ENCODE measurements at regions not wholly inside any gene's neighbourhood (a gene's known extent, or its start where the extent isn't known, plus 50 kb on each side); places are given as distances from the start of the nearest gene placed in this dataset.

DNA sequence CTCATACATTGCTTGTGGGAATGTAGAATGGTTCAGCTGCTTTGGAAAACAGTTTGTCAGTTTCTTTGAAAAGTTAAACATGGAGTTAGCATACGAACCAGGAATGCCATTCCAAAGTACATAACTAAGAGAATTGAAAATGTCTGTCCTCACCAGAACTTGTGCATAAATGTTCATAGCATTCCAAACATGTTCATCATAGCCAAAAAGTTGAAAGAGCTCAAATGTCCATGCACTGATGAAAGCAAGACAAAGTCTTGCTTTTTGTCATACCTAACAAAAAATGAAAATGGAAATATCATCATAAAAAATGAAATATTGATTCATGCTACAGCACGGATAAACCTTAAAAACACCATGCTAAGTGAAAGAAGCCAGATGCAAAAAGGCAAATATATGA, 408.8 kb upstream of the UBE2E3 start:
- 73 to 80% methylated on average over 2 of the region's 2 CpGs for WGBS, 2 donors
- Histone ChIP-seq H3K36me3 (no peaks in the 10 kb centered on the region), H3K4me3 (no peak overlapping the region), H3K4me1 (peaks cover 0 to 6% (median 3%) of the 10 kb centered on the region in 4 donors), H3K27ac (no peak overlapping the region), H3K9me3 (no peaks in the 10 kb centered on the region), H3K27me3 (no peaks in the 10 kb centered on the region)
- DNase-seq = no peak
- TF ChIP-seq POLR2A (IDR thresholded peaks at IDR 0.05) = no peak
- intact Hi-C loops (cut with DNase I) = no loop called here

DNA sequence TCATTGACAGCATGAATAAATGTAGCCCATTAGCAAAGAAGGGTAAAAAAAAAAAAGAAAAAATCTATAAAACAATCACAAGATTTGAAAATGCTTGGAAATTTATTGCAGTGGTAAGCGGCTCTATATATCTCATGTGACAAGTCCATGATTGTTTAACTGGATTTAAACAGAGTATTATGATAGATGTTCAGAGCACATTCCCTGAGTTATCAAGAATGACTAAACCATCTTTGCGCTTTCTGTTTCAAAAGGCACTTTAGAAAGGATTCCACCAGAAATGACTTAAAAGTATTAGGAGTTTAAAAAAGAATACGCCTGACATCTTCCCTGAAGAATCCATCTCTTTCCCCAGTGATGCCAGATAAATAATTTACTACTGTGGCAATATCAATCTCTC, 409.5 kb upstream of the UBE2E3 start:
- WGBS, 2 donors = 82 to 88% methylated on average over 3 of the region's 3 CpGs
- intact Hi-C loops (cut with DNase I) = no loop called here
- Histone ChIP-seq H3K36me3 (no peaks in the 10 kb centered on the region), H3K4me1 (peaks cover 0 to 6% (median 3%) of the 10 kb centered on the region in 4 donors), H3K4me3 (no peak overlapping the region), H3K27me3 (no peaks in the 10 kb centered on the region), H3K27ac (no peak overlapping the region), H3K9me3 (no peaks in the 10 kb centered on the region)
- DNase-seq = no peak
- TF ChIP-seq, protein P1, sequence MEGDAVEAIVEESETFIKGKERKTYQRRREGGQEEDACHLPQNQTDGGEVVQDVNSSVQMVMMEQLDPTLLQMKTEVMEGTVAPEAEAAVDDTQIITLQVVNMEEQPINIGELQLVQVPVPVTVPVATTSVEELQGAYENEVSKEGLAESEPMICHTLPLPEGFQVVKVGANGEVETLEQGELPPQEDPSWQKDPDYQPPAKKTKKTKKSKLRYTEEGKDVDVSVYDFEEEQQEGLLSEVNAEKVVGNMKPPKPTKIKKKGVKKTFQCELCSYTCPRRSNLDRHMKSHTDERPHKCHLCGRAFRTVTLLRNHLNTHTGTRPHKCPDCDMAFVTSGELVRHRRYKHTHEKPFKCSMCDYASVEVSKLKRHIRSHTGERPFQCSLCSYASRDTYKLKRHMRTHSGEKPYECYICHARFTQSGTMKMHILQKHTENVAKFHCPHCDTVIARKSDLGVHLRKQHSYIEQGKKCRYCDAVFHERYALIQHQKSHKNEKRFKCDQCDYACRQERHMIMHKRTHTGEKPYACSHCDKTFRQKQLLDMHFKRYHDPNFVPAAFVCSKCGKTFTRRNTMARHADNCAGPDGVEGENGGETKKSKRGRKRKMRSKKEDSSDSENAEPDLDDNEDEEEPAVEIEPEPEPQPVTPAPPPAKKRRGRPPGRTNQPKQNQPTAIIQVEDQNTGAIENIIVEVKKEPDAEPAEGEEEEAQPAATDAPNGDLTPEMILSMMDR (IDR thresholded peaks at IDR 0.05) = no peak
- no peak for TF ChIP-seq EP300 (IDR thresholded peaks at IDR 0.05)
- TF ChIP-seq POLR2AphosphoS5 (IDR thresholded peaks at IDR 0.05) = no peak
- TF ChIP-seq POLR2A (IDR thresholded peaks at IDR 0.05) = no peak

DNA sequence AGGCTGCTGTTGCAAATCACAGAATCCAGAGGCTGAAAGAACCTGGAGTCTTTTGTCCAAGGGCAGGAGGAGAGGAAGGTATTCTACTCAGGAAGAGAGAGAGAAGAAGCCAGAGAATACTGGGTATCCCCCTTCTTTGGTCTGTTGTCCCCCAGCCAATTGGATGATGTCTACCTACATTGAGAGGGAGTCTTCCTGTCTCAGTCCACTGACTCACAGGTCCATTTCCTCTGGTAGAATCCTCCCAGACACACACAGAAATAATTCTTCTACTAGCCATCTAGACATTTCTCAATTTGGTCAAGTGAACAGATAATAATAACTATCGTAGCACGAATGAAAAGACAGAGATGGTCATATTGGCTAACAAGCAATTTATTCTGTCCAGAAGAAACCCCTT, 416.4 kb upstream of the UBE2E3 start:
- intact Hi-C loops (cut with DNase I) = no loop called here
- Histone ChIP-seq H3K9me3 (no peaks in the 10 kb centered on the region), H3K4me3 (no peak overlapping the region), H3K27me3 (no peaks in the 10 kb centered on the region), H3K4me1 (peaks cover 0 to 8% (median 0%) of the 10 kb centered on the region in 4 donors), H3K36me3 (no peaks in the 10 kb centered on the region), H3K27ac (no peak overlapping the region)
- WGBS, 2 donors = 91 to 96% methylated on average over 2 of the region's 2 CpGs
- TF ChIP-seq EP300 (IDR thresholded peaks at IDR 0.05) (no peak), POLR2AphosphoS5 (IDR thresholded peaks at IDR 0.05) (no peak), POLR2A (IDR thresholded peaks at IDR 0.05) (no peak)
- TF ChIP-seq, protein P1 (IDR thresholded peaks at IDR 0.05) = no peak
- DNase-seq = no peak

DNA sequence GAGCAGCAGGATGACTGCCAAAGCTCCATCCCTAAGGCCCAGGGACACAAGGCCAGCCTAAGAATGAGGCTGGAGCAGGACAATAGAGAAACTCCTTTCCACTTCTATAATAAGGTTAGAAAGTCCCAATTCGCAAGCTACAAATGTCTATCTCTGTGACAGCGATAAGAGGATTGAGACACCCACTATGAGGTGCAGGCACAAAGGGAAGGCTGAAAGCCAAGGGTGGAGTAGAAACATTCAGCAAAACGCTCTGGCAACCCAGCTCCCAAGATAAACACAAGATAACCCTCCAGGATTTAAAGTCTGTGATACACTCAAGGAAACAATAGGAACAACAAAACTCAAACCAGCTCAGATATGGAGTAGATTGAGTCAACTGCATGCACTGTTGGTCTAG, 418.0 kb upstream of the UBE2E3 start:
- H3K27me3 ChIP-seq = no peaks in the 10 kb centered on the region
- no peak for DNase-seq
- WGBS, 2 donors = 23 to 71% methylated on average over 3 of the region's 3 CpGs
- intact Hi-C loops (cut with DNase I) = no loop called here
- H3K4me3 ChIP-seq = no peak overlapping the region
- H3K4me1 ChIP-seq = peaks cover 0 to 8% (median 0%) of the 10 kb centered on the region in 4 donors
- H3K27ac ChIP-seq = no peak overlapping the region
- H3K36me3 ChIP-seq = no peaks in the 10 kb centered on the region
- no peaks in the 10 kb centered on the region for H3K9me3 ChIP-seq
- TF ChIP-seq EP300 (IDR thresholded peaks at IDR 0.05) = no peak
- TF ChIP-seq POLR2AphosphoS5 (IDR thresholded peaks at IDR 0.05) = no peak
- no peak for TF ChIP-seq POLR2A (IDR thresholded peaks at IDR 0.05)
- TF ChIP-seq, protein P1 (IDR thresholded peaks at IDR 0.05) = no peak

DNA sequence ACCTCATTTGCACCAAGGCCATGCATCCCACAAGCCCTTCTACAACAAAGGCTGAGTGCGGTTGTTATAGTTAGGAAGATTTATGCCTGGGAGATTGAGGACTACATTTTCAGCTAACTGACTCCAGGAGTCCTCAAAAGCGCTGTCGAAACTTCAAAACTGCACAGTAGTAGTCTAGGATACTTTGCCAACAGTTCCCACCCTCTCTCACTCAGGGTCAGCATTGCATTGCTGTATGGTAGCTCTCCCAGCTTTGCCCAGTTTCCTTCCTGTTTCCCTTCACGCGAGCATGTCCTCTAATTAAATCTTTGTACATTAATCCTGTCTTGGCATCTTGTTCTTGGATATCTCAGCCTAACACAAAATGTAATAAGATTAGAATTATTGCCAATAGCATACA, 420.6 kb upstream of the UBE2E3 start:
- Histone ChIP-seq H3K9me3 (no peaks in the 10 kb centered on the region), H3K27me3 (no peaks in the 10 kb centered on the region), H3K27ac (no peak overlapping the region), H3K4me1 (peaks cover 0 to 8% (median 0%) of the 10 kb centered on the region in 4 donors), H3K4me3 (no peak overlapping the region), H3K36me3 (no peaks in the 10 kb centered on the region)
- intact Hi-C loops (cut with DNase I) = no loop called here
- TF ChIP-seq POLR2A (IDR thresholded peaks at IDR 0.05) = no peak
- TF ChIP-seq EP300 (IDR thresholded peaks at IDR 0.05) = no peak
- TF ChIP-seq, protein P1 (IDR thresholded peaks at IDR 0.05) = no peak
- TF ChIP-seq POLR2AphosphoS5 (IDR thresholded peaks at IDR 0.05) = no peak
- 48 to 72% methylated on average over 5 of the region's 5 CpGs for WGBS, 2 donors
- DNase-seq = no peak

All from sigmoid colon (tissue), 6 donors.